ENCODE measurements at regions not wholly inside any gene's neighbourhood (a gene's known extent, or its start where the extent isn't known, plus 50 kb on each side); places are given as distances from the start of the nearest gene placed in this dataset.

DNA sequence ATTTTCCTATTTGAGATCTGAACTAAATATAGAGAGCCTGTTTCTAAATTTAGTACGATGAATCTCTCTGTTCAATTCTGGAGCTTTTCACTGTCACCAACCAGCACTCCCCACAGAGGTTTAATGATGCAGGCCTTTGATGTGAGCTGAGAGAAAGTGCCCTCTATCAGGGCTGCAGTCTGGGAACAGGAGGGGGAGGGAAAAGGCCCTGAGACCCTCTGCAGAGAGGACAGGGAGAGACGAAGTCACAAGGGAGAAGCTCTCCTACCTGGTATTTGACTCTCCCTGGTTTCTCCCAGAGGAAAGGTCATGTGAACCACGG is 206.8 kb upstream of the SOX1 start:
- Histone ChIP-seq H3K27ac (no peak overlapping the region), H3K4me3 (no peak overlapping the region), H3K36me3 (no peaks in the 10 kb centered on the region), H3K27me3 (no peaks in the 10 kb centered on the region), H3K9me3 (no peaks in the 10 kb centered on the region), H3K4me1 (no peaks in the 10 kb centered on the region)
- ATAC-seq: no peak
- TF ChIP-seq POLR2A (IDR thresholded peaks at IDR 0.05): no peak
- TF ChIP-seq, protein P1, sequence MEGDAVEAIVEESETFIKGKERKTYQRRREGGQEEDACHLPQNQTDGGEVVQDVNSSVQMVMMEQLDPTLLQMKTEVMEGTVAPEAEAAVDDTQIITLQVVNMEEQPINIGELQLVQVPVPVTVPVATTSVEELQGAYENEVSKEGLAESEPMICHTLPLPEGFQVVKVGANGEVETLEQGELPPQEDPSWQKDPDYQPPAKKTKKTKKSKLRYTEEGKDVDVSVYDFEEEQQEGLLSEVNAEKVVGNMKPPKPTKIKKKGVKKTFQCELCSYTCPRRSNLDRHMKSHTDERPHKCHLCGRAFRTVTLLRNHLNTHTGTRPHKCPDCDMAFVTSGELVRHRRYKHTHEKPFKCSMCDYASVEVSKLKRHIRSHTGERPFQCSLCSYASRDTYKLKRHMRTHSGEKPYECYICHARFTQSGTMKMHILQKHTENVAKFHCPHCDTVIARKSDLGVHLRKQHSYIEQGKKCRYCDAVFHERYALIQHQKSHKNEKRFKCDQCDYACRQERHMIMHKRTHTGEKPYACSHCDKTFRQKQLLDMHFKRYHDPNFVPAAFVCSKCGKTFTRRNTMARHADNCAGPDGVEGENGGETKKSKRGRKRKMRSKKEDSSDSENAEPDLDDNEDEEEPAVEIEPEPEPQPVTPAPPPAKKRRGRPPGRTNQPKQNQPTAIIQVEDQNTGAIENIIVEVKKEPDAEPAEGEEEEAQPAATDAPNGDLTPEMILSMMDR (IDR thresholded peaks at IDR 0.05 in 4 of 5, conservative IDR thresholded peaks at IDR 0.05 in 1 of 5): no peak
- no peak for DNase-seq
- in situ Hi-C loops (cut with MboI; ENCODE audit: low sequenced_read_pairs in 4 of 4) (no loop called here), intact Hi-C loops (cut with DNase I; ENCODE audit: low total_unique reads) (no loop called here)

DNA sequence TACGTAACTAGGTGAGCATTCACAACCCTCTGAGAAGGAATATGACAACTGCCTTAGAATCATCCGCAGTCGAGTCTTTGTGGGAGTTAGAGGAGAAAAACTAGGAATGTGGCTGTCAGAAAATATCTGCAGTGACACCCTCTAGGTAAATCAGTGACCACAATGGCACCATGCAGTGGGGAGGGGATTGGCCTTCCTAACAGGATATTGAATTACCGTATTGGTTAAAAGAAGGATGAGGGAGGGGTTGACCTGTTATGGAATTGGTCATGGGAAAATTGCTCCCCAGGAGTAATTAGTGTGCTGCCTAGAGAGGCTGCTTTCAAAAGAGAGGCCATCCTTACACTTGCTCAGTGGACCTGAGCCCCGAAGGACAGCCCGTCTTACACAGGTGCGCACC is 205.6 kb upstream of the SOX1 start:
- Histone ChIP-seq H3K4me1 (no peaks in the 10 kb centered on the region), H3K27ac (no peak overlapping the region), H3K27me3 (no peaks in the 10 kb centered on the region), H3K36me3 (no peaks in the 10 kb centered on the region), H3K9me3 (no peaks in the 10 kb centered on the region), H3K4me3 (no peak overlapping the region)
- TF ChIP-seq POLR2A (IDR thresholded peaks at IDR 0.05): no peak
- TF ChIP-seq, protein P1 (IDR thresholded peaks at IDR 0.05 in 4 of 5, conservative IDR thresholded peaks at IDR 0.05 in 1 of 5): no peak
- intact Hi-C loops (cut with DNase I; ENCODE audit: low total_unique reads): no loop called here
- DNase-seq: no peak
- ATAC-seq: no peak
- in situ Hi-C loops (cut with MboI; ENCODE audit: low sequenced_read_pairs in 4 of 4): no loop called here

DNA sequence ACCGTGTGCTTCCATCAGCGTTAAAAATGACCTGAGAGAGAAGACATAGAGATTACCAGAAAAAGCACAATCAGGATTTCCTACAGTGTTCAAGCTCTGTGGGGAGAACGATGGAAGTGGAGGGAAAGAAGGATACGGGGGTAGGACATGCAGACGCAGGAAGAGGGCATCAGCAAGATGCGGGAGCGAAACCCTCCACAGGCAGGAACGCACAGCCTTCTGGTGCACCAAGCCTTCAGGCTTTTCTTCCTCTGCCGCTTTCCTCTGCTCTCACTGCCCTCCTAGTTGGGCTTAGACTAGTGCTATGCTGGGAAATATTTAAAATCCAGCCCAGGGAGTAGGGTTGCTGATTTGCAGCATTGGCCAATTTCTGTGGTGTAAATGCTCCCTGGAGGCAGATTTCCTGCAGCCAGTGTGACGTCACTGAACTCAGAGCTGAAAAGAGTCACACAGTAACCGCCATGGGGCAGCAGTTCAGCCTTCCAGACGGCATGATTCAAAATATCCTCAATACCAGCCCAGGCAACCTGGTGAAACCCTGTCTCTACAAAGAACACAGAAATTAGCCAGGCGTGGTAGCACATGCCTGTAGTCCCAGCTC is 205.1 kb upstream of the SOX1 start:
- TF ChIP-seq, protein P1 (IDR thresholded peaks at IDR 0.05 in 4 of 5, conservative IDR thresholded peaks at IDR 0.05 in 1 of 5): no peak
- TF ChIP-seq POLR2A (IDR thresholded peaks at IDR 0.05): no peak
- Histone ChIP-seq H3K4me3 (no peak overlapping the region), H3K36me3 (no peaks in the 10 kb centered on the region), H3K4me1 (no peaks in the 10 kb centered on the region), H3K9me3 (no peaks in the 10 kb centered on the region), H3K27ac (no peak overlapping the region), H3K27me3 (no peaks in the 10 kb centered on the region)
- no peak for ATAC-seq
- intact Hi-C loops (cut with DNase I; ENCODE audit: low total_unique reads): no loop called here
- no peak for DNase-seq
- in situ Hi-C loops (cut with MboI; ENCODE audit: low sequenced_read_pairs in 4 of 4): no loop called here

DNA sequence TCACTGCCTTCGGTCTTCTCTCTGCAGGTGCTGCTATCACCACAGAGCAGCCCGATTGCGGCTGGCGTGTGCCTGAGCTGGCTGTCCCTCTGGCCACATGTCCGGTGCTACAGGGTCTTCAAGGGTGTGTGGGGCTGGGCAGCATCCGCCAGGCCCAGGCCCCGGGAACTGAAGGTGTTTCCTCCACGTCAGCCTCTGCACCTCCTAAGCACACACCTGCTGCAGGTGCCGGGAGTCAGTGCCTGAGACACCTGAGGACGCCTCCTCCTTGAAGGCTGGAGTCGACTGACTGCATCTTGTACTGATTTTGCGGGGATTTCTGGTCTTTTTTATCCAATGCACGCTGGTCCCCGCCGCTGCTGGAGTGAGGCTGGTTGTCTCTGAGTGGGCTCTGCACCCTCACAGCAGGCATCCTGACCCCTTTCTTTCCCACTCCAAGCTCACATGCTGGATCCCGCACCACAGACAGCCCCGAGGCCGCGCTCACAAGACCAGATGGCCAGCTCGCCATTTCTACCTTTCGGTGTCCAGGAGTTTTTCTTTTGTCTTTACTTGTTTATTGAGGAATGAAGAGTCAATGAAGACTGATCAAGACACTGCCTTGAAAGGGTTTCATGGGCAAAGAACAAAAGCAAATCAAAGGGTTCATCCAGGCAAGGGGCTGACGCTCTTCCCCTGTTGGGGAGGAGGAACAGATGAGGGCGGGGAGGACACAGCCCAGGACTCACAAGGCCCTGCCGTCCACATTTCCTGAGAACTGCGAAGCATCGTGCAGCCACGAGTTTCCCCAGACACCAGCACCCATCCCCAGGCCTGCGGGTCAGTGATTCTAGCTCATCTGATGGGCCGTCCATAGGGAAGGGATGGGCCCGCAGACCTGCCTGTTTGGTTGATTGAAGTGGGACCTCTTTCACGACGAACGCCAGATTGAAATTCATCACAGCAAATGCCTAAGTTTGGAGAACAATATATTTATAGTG is 203.8 kb upstream of the SOX1 start:
- in situ Hi-C loops (cut with MboI; ENCODE audit: low sequenced_read_pairs in 4 of 4) (no loop called here), intact Hi-C loops (cut with DNase I; ENCODE audit: low total_unique reads) (no loop called here)
- DNase-seq: no peak
- ATAC-seq: no peak
- no peaks in the 10 kb centered on the region for H3K9me3 ChIP-seq
- H3K4me3 ChIP-seq: no peak overlapping the region
- no peak for TF ChIP-seq POLR2A (IDR thresholded peaks at IDR 0.05)
- TF ChIP-seq, protein P1 (IDR thresholded peaks at IDR 0.05 in 4 of 5, conservative IDR thresholded peaks at IDR 0.05 in 1 of 5): no peak
- H3K27me3 ChIP-seq: no peaks in the 10 kb centered on the region
- no peaks in the 10 kb centered on the region for H3K4me1 ChIP-seq
- H3K27ac ChIP-seq: no peak overlapping the region
- no peaks in the 10 kb centered on the region for H3K36me3 ChIP-seq

All from gastrocnemius medialis (tissue), 4 donors.